Neuronal stem cell (in vitro differentiated cells): ENCODE measurements at regions not wholly inside any gene's neighbourhood (a gene's known extent, or its start where the extent isn't known, plus 50 kb on each side); places are given as distances from the start of the nearest gene placed in this dataset.

Experiments
- DNase-seq: peaks from one replicate; pipeline ENCODE4 v3.0.0-alpha.2; 2013; ENCODE audit warnings: low spot score
- H2AFZ ChIP-seq: one replicate; pipeline ENCODE4 v1.6.1; 2013; ENCODE audit warnings: mild to moderate bottlenecking, low read length, inconsistent platforms
- H2AK5ac ChIP-seq: 2 replicates; pipeline ENCODE4 v1.6.1; 2013; ENCODE audit warnings: low read depth, mild to moderate bottlenecking, inconsistent platforms, low read length, moderate library complexity, mixed read lengths
- H2BK120ac ChIP-seq: 2 replicates; pipeline ENCODE4 v1.6.1; 2013; ENCODE audit warnings: low read depth, mild to moderate bottlenecking, inconsistent platforms, low read length, moderate library complexity, mixed read lengths
- H2BK12ac ChIP-seq: one replicate; pipeline ENCODE4 v1.6.1; 2013; ENCODE audit warnings: low read length, inconsistent platforms
- H2BK15ac ChIP-seq: 2 replicates; pipeline ENCODE4 v1.6.1; 2013; ENCODE audit warnings: mild to moderate bottlenecking, low read length, inconsistent platforms, mixed read lengths
- H2BK5ac ChIP-seq: one replicate; pipeline ENCODE4 v1.6.1; 2013; ENCODE audit warnings: inconsistent platforms, mild to moderate bottlenecking, low read length, moderate library complexity
- H3K14ac ChIP-seq: one replicate; pipeline ENCODE4 v1.6.1; 2013; ENCODE audit warnings: low read length, inconsistent platforms
- H3K18ac ChIP-seq: 2 replicates; pipeline ENCODE4 v1.6.1; 2013; ENCODE audit warnings: low read length, inconsistent platforms
- H3K23ac ChIP-seq: 2 replicates; pipeline ENCODE4 v1.6.1; 2013; ENCODE audit warnings: low read depth, mild to moderate bottlenecking, mixed read lengths, low read length, inconsistent platforms; ENCODE audit not compliant: poor library complexity
- H3K27ac ChIP-seq: replicated peaks from 3 replicates; pipeline ENCODE4 v1.5.1; 2013; ENCODE audit warnings: low read length, inconsistent platforms
- H3K27me3 ChIP-seq, 3 experiments: 2 replicates each; pipeline ENCODE4 v1.6.1; 2013; ENCODE audit warnings: low read length in 3 of 3, mild to moderate bottlenecking in 2 of 3, inconsistent platforms in 1 of 3, low read depth in 1 of 3, mixed read lengths in 1 of 3, moderate library complexity in 1 of 3; ENCODE audit not compliant: control insufficient read depth in 3 of 3, insufficient read depth in 3 of 3
- H3K36me3 ChIP-seq, 2 donors: replicated peaks in 1 of 2; 2 replicates each; pipeline ENCODE4 v1.6.1; 2013; ENCODE audit warnings: low read length in 2 of 2; ENCODE audit not compliant: control insufficient read depth in 2 of 2, insufficient read depth in 2 of 2
- H3K4ac ChIP-seq: 2 replicates; pipeline ENCODE4 v1.6.1; 2013; ENCODE audit warnings: inconsistent platforms, mild to moderate bottlenecking, low read length, moderate library complexity
- H3K4me1 ChIP-seq, 2 donors: 1 replicate in 1 of 2; 2 replicates in 1 of 2; pipeline ENCODE4 v1.6.1; 2013; ENCODE audit warnings: low read length in 2 of 2, low read depth in 1 of 2; ENCODE audit not compliant: control insufficient read depth in 2 of 2, insufficient read depth in 1 of 2
- H3K4me2 ChIP-seq: one replicate; pipeline ENCODE4 v1.6.1; 2013; ENCODE audit warnings: mild to moderate bottlenecking, low read length, inconsistent platforms; ENCODE audit not compliant: insufficient read depth, poor library complexity, severe bottlenecking
- H3K4me3 ChIP-seq, 2 donors: 2 replicates each; pipeline ENCODE4 v1.5.1; 2013; ENCODE audit warnings: low read length in 2 of 2, mild to moderate bottlenecking in 2 of 2, inconsistent platforms in 1 of 2, moderate library complexity in 1 of 2
- H3K79me1 ChIP-seq: one replicate; pipeline ENCODE4 v1.6.1; 2013; ENCODE audit warnings: low read depth, mild to moderate bottlenecking, inconsistent platforms, low read length, moderate library complexity
- H3K9ac ChIP-seq: one replicate; pipeline ENCODE4 v1.6.1; 2013; ENCODE audit warnings: mild to moderate bottlenecking, low read depth, low read length, inconsistent platforms; ENCODE audit not compliant: poor library complexity
- H3K9me3 ChIP-seq, 2 donors: replicated peaks in 1 of 2; 2 replicates each; pipeline versions ENCODE3 to v1.6.1; 2013; ENCODE audit warnings: low read length in 2 of 2, mild to moderate bottlenecking in 2 of 2, inconsistent platforms in 1 of 2, low read depth in 1 of 2, mixed read lengths in 1 of 2, moderate library complexity in 1 of 2; ENCODE audit not compliant: control insufficient read depth in 2 of 2, insufficient read depth in 1 of 2
- H4K8ac ChIP-seq: one replicate; pipeline ENCODE4 v1.6.1; 2013; ENCODE audit warnings: low read depth, mild to moderate bottlenecking, inconsistent platforms, low read length, moderate library complexity
- H4K91ac ChIP-seq: one replicate; pipeline ENCODE4 v1.6.1; 2013; ENCODE audit warnings: low read length, low read depth, mild to moderate bottlenecking, inconsistent platforms; ENCODE audit not compliant: poor library complexity
- WGBS, 2 donors: extraction: QIAGEN DNeasy Blood & Tissue Kit; methylation state at CpG; one replicate each; pipeline ENCODE4 v1.1.7; 2013; ENCODE audit warnings: missing lambda C conversion rate in 2 of 2, mixed read lengths in 1 of 2; ENCODE audit not compliant: insufficient read length in 2 of 2, insufficient replicate concordance in 1 of 2; ENCODE audit errors: extremely low coverage in 2 of 2; 5-methylcytosine and 5-hydroxymethylcytosine counted together

GRCh38 chr7:118792682-118793081 is 568.2 kb downstream of the ANKRD7 start:
- no peak overlapping the region for H3K4ac ChIP-seq
- no peak overlapping the region for H2BK12ac ChIP-seq
- no peak overlapping the region for H3K14ac ChIP-seq
- WGBS, 2 donors, result no CpG with 5 or more reads among the region's 4 CpGs
- no peak overlapping the region for H4K8ac ChIP-seq
- H2BK5ac ChIP-seq, result no peak overlapping the region
- H2BK120ac ChIP-seq, result no peak overlapping the region
- no peak overlapping the region for H3K4me3 ChIP-seq
- H3K36me3 ChIP-seq, result no peaks in the 10 kb centered on the region
- no peaks in the 10 kb centered on the region for H3K9me3 ChIP-seq
- no peak overlapping the region for H3K23ac ChIP-seq
- no peak overlapping the region for H3K9ac ChIP-seq
- H4K91ac ChIP-seq, result no peak overlapping the region
- no peak overlapping the region for H3K4me2 ChIP-seq
- no peaks in the 10 kb centered on the region for H3K4me1 ChIP-seq
- H3K79me1 ChIP-seq, result no peaks in the 10 kb centered on the region
- no peak overlapping the region for H3K18ac ChIP-seq
- DNase-seq, result no peak
- no peak overlapping the region for H3K27ac ChIP-seq
- no peaks in the 10 kb centered on the region for H3K27me3 ChIP-seq
- H2AK5ac ChIP-seq, result no peak overlapping the region
- no peak overlapping the region for H2BK15ac ChIP-seq
- no peak overlapping the region for H2AFZ ChIP-seq

DNA sequence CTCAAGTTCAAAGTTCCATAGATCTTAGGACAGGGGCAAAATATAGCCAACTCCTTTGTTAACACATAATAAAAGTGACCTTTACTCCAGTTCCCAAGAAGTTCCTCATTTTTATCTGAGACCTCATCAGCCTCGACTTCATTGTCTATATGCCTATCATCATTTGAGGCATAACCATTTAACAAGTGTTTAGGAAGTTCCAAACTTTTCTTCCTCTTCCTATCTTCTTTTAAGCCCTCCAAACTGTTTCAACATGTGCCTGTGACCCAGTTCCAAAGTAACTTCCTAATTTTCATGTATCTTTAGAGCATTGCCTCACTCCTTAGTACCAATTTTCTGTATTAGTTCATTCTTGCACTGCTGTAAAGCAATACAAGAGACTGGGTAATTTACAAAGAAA is 569.1 kb downstream of the ANKRD7 start:
- DNase-seq, result no peak
- no peak overlapping the region for H4K8ac ChIP-seq
- H3K18ac ChIP-seq, result no peak overlapping the region
- H3K4me3 ChIP-seq, result no peak overlapping the region
- no peak overlapping the region for H3K14ac ChIP-seq
- H3K23ac ChIP-seq, result no peak overlapping the region
- H3K4me2 ChIP-seq, result no peak overlapping the region
- H3K4me1 ChIP-seq, result no peaks in the 10 kb centered on the region
- no peak overlapping the region for H3K27ac ChIP-seq
- no peak overlapping the region for H2BK5ac ChIP-seq
- no peak overlapping the region for H2BK120ac ChIP-seq
- H3K4ac ChIP-seq, result no peak overlapping the region
- H3K27me3 ChIP-seq, result no peaks in the 10 kb centered on the region
- H2BK12ac ChIP-seq, result no peak overlapping the region
- H2AFZ ChIP-seq, result no peak overlapping the region
- H3K79me1 ChIP-seq, result no peaks in the 10 kb centered on the region
- no peak overlapping the region for H2BK15ac ChIP-seq
- no peaks in the 10 kb centered on the region for H3K36me3 ChIP-seq
- no peak overlapping the region for H4K91ac ChIP-seq
- no CpG with 5 or more reads among the region's 1 CpG for WGBS, 2 donors
- H2AK5ac ChIP-seq, result no peak overlapping the region
- H3K9me3 ChIP-seq, result no peaks in the 10 kb centered on the region
- no peak overlapping the region for H3K9ac ChIP-seq

DNA sequence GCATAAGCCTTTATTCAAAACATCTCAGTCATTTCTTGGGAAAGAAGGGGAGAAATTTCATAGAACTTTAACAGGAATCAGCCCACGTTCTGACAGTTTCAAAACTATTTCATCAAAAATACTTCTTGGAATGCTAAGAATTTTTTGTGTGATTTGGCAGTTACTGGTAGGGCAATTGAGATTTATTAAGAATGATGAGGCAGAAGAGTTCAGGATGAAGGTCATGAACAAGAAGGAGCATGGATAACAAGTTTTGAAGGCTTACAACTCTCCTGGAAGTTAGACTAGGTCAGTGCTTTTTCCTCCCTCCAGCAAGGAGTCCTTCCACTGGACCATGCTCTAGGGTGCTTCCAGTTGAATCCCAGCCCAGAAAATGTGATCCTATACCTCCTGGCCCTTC is 569.9 kb downstream of the ANKRD7 start:
- Histone ChIP-seq H3K18ac (no peak overlapping the region), H3K27ac (no peak overlapping the region), H2BK5ac (no peak overlapping the region), H3K4ac (no peak overlapping the region), H2AFZ (no peak overlapping the region), H2BK120ac (no peak overlapping the region), H3K4me2 (no peak overlapping the region), H2BK15ac (no peak overlapping the region), H4K91ac (no peak overlapping the region), H3K9me3 (no peaks in the 10 kb centered on the region), H3K4me1 (no peaks in the 10 kb centered on the region), H3K36me3 (no peaks in the 10 kb centered on the region), H3K23ac (no peak overlapping the region), H3K14ac (no peak overlapping the region), H3K9ac (no peak overlapping the region), H3K4me3 (no peak overlapping the region), H2BK12ac (no peak overlapping the region), H3K27me3 (no peaks in the 10 kb centered on the region), H3K79me1 (no peaks in the 10 kb centered on the region), H4K8ac (no peak overlapping the region), H2AK5ac (no peak overlapping the region)
- WGBS, 2 donors, result no CpG with 5 or more reads among the region's 1 CpG
- DNase-seq, result no peak

DNA sequence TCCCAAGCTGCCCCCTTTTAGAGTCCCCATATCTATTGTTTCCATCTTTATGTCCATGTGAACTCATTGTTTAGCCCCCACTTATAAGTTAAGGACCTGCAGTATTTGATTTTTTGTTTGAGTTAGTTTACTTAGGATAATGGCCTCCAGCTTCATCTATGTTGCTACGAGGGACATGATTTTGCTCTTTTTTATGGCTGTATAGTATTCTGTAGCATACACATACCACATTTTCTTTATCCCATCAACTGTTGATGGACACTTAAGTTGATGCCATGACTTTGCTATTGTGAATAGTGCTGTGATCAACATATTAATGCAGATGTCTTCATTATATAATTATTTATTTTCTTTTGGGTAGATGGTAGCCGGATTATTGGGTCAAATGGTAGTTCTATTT is 576.9 kb downstream of the ANKRD7 start:
- Histone ChIP-seq H3K4me2 (no peak overlapping the region), H2AK5ac (no peak overlapping the region), H3K18ac (no peak overlapping the region), H3K79me1 (no peaks in the 10 kb centered on the region), H4K91ac (no peak overlapping the region), H2BK5ac (no peak overlapping the region), H2AFZ (no peak overlapping the region), H3K27ac (no peak overlapping the region), H2BK120ac (no peak overlapping the region), H3K4me1 (no peaks in the 10 kb centered on the region), H3K23ac (no peak overlapping the region), H3K4ac (no peak overlapping the region), H3K27me3 (no peaks in the 10 kb centered on the region), H4K8ac (no peak overlapping the region), H3K9me3 (no peaks in the 10 kb centered on the region), H3K14ac (no peak overlapping the region), H3K4me3 (no peak overlapping the region), H3K36me3 (no peaks in the 10 kb centered on the region), H2BK12ac (no peak overlapping the region), H3K9ac (no peak overlapping the region), H2BK15ac (no peak overlapping the region)
- no peak for DNase-seq
- WGBS, 2 donors, result no CpG with 5 or more reads among the region's 2 CpGs
